CD4-positive, alpha-beta T cell treated with Interleukin-4 for 1 hour (primary cell): ENCODE measurements at regions not wholly inside any gene's neighbourhood (a gene's known extent, or its start where the extent isn't known, plus 50 kb on each side); places are given as distances from the start of the nearest gene placed in this dataset.
"Not testable (repeated sequence)": the region's sequence is repeated elsewhere in the genome, so short reads cannot be mapped to it uniquely, and the experiment has no call there.

ENCODE experiments used
- DNase-seq, 2 donors: peaks; one replicate each; pipeline ENCODE4 v3.0.0-alpha.2; 2020 to 2022

GRCh38 chr4:120636120-120636630 is 286.4 kb downstream of the PRDM5 start:
- no peak for DNase-seq

DNA sequence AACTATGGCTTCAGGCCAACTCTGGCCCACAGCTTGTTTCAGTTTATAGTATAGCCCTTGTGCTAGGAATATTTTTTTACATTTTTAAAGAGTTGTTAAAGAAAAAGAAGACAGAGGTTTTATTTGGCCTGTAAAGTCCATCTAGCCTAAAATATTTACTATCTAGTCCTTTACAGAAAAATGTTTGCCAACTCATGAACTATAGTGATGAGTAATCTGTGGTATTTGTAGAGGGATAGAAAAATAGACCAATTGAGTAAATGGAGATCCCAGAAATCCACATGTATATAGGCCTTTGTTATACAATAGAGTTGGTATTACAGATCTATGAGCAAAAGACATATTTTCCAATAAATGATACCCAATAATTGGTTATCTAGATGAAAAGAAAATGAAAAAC is 288.7 kb downstream of the PRDM5 start:
- DNase-seq: no peak

- DNase-seq: no peak
These were observed 292.1 kb downstream of the PRDM5 start for GRCh38 chr4:120630427-120630826.

DNA sequence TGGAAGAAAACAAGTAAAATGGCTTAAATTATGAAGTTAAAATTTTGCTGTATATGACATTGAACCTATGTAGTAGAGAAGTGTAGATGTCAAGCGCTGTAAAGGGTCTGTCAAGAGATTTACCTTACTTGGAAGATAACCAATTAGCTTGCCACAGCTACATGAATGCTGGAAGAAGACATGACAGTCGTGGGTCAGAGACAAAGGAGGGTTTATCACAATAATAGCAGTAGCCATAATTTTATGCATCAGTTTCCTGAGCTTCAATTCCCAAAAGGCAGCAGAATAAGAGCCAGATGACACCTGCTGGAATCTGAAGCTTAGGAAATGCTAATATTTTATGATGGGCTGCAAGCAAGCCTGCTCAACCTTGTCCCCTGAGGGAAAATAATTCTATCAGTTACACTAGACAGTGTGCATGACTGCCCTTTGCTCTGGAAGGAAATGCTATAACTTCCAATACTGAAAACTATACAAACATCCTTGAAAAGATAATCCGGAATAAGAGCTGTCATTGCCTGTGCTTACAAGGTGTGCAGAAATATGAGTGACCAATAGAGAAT is 292.9 kb downstream of the PRDM5 start:
- no peak for DNase-seq

- DNase-seq: no peak
These were observed 299.9 kb downstream of the PRDM5 start for GRCh38 chr4:120622601-120623000.

DNA sequence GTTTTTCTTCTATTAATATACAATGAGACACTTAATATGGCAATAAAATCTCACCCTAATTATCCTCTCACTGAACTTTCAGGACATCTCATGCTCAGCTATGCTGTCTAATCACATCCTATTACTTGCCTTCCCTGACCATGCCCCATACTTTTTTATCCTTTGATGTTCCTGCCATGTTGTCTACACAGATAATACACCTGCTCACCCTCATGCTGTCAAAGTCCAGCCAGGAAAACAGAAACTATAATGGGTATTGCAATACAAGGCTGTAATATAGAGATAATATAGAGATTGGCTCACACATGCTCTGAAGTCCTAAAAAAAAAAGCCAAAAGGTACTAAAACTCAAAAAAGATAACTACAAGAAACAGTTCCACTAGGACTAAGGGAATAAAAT is 305.4 kb downstream of the PRDM5 start:
- DNase-seq: no peak

DNA sequence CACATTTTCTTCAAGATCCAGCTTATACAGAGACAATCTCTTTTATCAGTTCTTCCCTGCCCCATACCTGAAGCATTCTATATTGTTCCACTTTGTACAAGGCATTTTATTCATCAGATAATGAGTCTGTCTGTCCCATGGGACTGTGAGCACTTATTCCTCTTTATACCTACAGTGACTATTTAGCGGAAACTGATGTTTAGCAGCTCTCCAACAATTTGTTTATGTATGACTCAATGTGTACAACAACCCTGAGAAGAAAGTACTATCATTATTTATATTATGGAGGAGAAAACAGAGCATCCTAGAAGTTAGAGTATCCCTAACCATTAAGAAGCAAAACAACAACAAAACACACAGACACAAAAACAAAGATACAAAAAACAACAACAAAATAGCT is 306.5 kb downstream of the PRDM5 start:
- DNase-seq: no peak

- DNase-seq: no peak
These were observed 308.7 kb downstream of the PRDM5 start for GRCh38 chr4:120613778-120614177.

- DNase-seq: no peak
These were observed 311.4 kb downstream of the PRDM5 start for GRCh38 chr4:120611092-120611491.

DNA sequence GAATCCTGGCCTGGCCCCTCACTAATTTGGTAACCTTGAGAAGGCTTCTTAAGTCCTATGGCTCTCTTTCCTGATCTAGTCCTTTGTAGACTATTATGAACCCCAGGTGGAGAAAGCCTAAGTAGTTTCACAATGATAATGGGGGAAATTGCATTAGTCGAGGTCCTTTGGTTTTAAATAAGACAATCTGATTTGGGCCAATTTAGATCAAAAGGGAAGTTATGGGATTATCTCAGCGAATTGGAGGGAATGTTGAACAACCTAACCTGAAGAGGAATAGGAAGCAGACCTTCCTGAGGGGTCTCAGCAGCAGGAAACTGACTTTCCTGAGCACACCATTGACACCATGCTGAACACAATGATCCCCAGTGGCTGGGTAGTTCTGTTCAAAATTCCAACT is 331.5 kb downstream of the PRDM5 start:
- DNase-seq: no peak

DNA sequence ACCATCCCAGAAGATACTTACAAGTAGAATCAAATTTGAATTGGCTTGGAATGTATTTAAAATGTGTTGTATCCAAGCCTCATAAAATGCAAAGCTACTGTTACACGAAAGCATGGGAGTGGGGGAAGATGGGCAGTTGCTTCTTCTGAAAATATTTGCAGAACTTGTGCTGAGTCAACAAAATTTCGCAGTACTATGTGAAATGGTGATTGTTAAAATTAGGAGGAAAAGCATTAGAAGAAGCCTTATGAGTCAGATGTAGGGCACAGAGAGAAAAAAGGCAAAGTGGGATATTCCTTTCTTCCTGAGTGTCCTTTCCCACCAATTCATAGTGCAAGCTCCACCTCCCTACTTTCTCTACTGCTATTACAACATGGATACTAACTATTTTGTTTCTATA is 332.7 kb downstream of the PRDM5 start:
- no peak for DNase-seq

GRCh38 chr4:120568731-120569130 is 353.8 kb downstream of the PRDM5 start:
- no peak for DNase-seq

DNA sequence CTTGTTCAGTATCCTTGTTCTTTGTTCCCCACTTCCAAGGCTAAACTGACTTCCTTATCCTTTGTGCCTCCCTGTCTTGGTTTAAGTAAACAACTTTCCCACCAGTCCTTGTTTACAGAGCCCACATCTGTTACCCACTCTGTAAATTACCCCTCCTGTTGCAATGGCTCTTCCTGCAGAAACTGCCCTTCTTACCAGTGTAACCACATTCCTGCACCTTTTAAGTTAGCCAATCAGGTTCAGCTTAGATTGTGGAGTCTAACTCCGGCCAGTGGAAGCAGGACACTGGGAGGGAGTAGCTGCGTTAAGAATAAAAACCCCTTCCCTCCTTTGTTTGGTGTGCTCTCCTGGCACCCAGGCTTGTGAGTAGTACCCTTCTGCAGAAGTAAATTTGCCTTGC is 360.9 kb downstream of the PRDM5 start:
- no peak for DNase-seq

GRCh38 chr4:120557372-120557771 is 365.2 kb downstream of the PRDM5 start:
- DNase-seq: no peak

DNA sequence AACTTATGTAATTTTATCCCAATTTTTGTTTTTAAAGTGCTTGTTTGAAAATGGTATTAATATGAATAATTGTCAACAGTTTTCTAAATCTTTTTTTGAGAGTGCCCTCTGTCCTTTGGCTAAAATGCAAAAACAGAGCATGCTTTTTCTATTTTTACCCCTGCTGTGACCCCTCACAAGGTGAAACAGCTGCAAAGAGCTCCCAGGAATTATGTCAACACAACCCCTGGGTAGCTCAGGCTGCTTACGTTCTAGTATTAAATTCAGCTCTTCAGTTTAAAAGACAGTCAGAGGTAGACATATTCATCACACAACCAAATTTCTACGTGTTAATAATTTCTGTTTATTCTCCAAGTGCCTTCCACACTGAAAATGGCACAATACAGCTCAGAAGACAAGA is 367.5 kb downstream of the PRDM5 start:
- DNase-seq: no peak

- no peak for DNase-seq
These were observed 368.4 kb downstream of the PRDM5 start for GRCh38 chr4:120554086-120554485.

DNA sequence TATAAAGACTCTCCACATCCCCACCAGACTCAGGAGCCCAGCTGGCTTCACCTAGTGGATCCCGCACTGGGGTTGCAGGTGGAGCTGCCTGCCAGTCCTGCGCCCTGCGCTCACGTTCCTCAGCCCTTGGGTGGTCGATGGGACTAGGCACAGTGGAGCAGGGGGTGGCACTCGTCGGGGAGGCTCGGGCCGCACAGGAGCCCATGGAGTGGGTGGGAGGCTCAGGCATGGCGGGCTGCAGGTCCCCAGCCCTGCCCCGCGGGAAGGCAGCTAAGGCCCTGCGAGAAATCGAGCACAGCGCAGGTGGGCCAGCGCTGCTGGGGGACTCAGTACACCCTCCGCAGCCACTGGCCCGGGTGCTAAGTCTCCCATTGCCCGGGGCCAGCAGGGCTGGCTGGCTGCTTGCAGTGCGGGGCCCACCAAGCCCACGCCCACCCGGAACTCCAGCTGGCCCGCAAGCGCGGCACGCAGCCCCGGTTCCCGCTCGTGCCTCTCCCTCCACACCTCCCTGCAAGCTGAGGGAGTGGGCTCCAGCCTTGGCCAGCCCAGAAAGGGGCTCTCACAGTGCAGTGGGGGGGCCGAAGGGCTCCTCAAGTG is 371.8 kb downstream of the PRDM5 start:
- DNase-seq: not testable (repeated sequence)

DNA sequence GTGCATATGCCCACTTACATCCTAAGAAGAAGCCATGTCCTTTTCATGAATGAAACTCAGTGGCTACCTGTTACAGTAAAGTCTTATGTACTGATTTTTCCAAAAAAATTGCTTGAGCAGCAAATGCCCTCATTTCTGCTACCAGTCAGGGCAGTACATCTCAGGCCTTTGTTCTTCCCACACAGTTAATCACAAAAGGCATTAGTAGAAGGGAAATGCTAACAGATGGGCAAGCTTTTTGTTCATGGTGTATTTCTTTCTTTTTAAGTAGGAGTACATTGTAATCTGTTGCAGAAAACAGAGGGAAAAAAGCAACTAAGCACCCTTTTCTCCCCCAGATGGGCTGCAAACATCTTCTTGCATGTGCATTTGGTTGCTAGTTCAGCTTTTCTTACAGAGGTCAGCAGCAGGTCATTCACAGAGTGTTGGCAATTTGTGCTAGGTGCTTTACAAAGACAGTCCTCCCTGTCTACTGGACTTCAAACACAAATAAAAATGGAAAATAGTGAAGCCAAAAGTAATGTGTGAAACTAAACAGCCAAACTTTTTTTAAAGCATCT is 373.4 kb downstream of the PRDM5 start:
- no peak for DNase-seq

DNA sequence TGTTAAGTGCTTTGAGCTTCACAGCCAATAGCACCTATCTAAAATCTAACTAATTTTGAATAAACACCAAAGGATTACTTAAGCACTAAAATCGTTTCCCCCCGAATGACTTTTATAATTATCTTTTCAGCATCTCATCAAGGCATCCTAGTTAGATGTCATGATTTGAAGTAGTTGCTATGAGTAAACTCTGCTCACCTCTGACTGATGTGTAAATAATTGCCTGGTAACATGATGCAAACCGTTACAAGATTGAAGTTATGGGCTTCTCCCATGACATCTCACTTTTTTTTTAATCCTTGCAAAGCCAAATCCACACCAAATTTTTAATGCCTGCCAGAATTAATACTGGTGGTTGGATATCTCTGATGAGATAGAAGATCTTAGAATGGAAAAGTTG is 377.1 kb downstream of the PRDM5 start:
- DNase-seq: no peak

GRCh38 chr4:120544838-120545237 is 377.7 kb downstream of the PRDM5 start:
- no peak for DNase-seq

- no peak for DNase-seq
These were observed 381.9 kb downstream of the PRDM5 start for GRCh38 chr4:120540625-120541024.

- DNase-seq: no peak
These were observed 385.6 kb downstream of the PRDM5 start for GRCh38 chr4:120536884-120537283.

DNA sequence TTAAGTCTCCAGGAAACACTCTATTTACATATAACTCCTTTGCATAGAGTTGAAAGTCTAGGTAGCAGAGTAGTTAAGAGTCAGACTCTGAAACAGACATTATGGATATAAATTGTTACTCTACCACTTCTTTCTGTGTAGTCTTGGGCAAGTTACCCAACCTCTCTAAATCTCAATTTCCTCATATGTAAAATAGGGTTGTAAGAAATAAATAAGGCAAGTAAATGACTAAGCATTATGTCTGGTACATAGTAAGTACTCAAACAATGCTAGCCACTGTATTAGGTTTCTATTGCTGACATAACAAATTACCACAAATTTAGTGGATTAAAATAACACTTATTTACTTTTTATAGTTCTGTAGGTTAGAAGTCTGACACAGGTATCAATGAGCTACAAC is 394.1 kb downstream of the PRDM5 start:
- DNase-seq: no peak

DNA sequence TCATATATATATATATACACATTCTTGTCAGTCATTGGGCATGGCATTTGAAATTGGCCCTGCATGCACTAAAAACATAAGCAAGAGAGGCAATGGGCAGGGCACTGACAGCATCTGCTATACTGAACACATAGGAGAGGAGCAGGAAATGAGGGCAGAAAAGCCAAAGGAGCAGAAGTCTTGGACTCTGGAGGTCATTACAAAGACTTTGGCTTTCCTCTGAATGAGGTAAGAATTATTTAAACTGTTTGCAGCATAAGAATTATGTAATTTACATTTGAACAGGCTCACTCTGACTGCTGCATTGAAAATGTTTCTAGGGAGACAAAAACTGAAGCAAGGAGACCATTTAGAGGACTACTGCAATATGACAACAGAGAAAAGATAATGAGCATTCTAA is 396.5 kb downstream of the PRDM5 start:
- DNase-seq: no peak

DNA sequence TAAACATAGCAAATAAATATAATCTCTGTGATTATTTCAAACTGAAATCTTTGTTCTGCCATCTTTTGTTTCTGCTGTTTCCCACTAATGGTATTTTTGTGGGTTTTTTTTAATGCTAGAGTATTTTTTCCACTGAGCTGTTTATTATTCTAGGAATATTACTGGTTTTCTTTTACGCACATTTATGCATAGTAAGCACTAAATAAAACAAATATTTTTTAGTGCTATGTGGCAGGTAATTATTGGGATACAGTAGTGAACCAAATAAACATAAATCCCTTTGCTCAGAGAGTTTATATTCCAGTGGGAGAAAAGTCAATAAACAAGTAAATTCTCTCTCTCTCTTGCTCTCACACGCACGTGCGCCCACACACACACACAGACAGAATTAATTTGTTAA is 397.4 kb downstream of the PRDM5 start:
- no peak for DNase-seq
